HepG2 (cell line): ENCODE measurements at regions not wholly inside any gene's neighbourhood (a gene's known extent, or its start where the extent isn't known, plus 50 kb on each side); places are given as distances from the start of the nearest gene placed in this dataset.

Experiments used
- ATF5 ChIP-seq: sonication (generic); formaldehyde crosslinking; IDR thresholded peaks from 2 replicates; pipeline ENCODE4 v1.4.0; 2020; ENCODE audit warnings: mild to moderate bottlenecking, low read depth, missing genetic modification reagents
- CTCF ChIP-seq: sonication (generic); formaldehyde crosslinking; IDR thresholded peaks from 2 replicates; pipeline ENCODE4 v1.5.0; 2020; ENCODE audit warnings: mild to moderate bottlenecking, missing genetic modification reagents, moderate library complexity
- EHMT2 ChIP-seq: fragments of 200-600 bp; sonication (generic); IDR thresholded peaks from 2 replicates; pipeline ENCODE4 v1.7.0; 2017; ENCODE audit warnings: antibody characterized with exemption, low read depth, low read length, borderline replicate concordance
- FIP1L1 ChIP-seq: fragments of 200-400 bp; formaldehyde crosslinking; IDR thresholded peaks from 2 replicates; pipeline ENCODE4 v1.6.1; 2018; ENCODE audit warnings: low read depth, mild to moderate bottlenecking, low read length, moderate library complexity, borderline replicate concordance; ENCODE audit not compliant: insufficient read depth
- POLR2A ChIP-seq, 2 experiments: IDR thresholded peaks; 2 replicates each; pipeline ENCODE4 v1.6.1; 2011; ENCODE audit warnings: low read depth in 2 of 2, low read length in 2 of 2, mild to moderate bottlenecking in 1 of 2, moderate library complexity in 1 of 2; ENCODE audit not compliant: insufficient read depth in 1 of 2
- SP1 ChIP-seq, 2 experiments: fragments of 450-650 bp in 1 of 2; sonication (generic) in 1 of 2; formaldehyde crosslinking in 1 of 2; IDR thresholded peaks; 2 replicates each; pipeline versions ENCODE4 v1.4.0 to v1.6.1; 2016 to 2020; ENCODE audit warnings: missing genetic modification reagents in 1 of 2
- STAT6 ChIP-seq: sonication (generic); formaldehyde crosslinking; IDR thresholded peaks from 2 replicates; pipeline ENCODE4 v1.4.0; 2020; ENCODE audit warnings: missing genetic modification reagents, mild to moderate bottlenecking, borderline replicate concordance
- ZNF224 ChIP-seq: sonication (generic); formaldehyde crosslinking; IDR thresholded peaks from 2 replicates; pipeline ENCODE4 v1.5.0; 2020; ENCODE audit warnings: mild to moderate bottlenecking, missing genetic modification reagents
- ZNF24 ChIP-seq: fragments of 450-650 bp; IDR thresholded peaks from 2 replicates; pipeline ENCODE4 v1.6.1; 2017; ENCODE audit warnings: antibody characterized with exemption, mild to moderate bottlenecking

- TF ChIP-seq ZNF224 (CRISPR knock-in tag) = no peak
- no peak for TF ChIP-seq STAT6 (CRISPR knock-in tag)
- no peak for TF ChIP-seq SP1 (IDR thresholded peaks at IDR 0.05)
- no peak for TF ChIP-seq SP1 (CRISPR knock-in tag; IDR thresholded peaks at IDR 0.05)
- TF ChIP-seq EHMT2 = no peak
- TF ChIP-seq CTCF (CRISPR knock-in tag) = no peak
- no peak for TF ChIP-seq POLR2A (IDR thresholded peaks at IDR 0.05; ENCODE audit: insufficient read depth in 1 of 2, low read depth in 2 of 2, low read length in 2 of 2)
- no peak for TF ChIP-seq FIP1L1
- TF ChIP-seq ZNF24 = no peak
- no peak for TF ChIP-seq ATF5 (CRISPR knock-in tag)
These were observed 343.2 kb downstream of the KCNRG start for GRCh38 chr13:50358231-50359040.
